ENCODE measurements at regions not wholly inside any gene's neighbourhood (a gene's known extent, or its start where the extent isn't known, plus 50 kb on each side); places are given as distances from the start of the nearest gene placed in this dataset.

GRCh38 chr14:27314231-27314630, 716.4 kb upstream of the NOVA1 start:
- Histone ChIP-seq H3K4me2 (replicated peaks; ENCODE audit: low read depth, low read length, poor library complexity, severe bottlenecking) (no peak overlapping the region), H3K36me3 (replicated peaks in 1 of 2; ENCODE audit: control extremely low read depth in 1 of 2, control insufficient read depth in 1 of 2, extremely low read depth in 1 of 2, insufficient read depth in 2 of 2, low read length in 1 of 2) (no peaks in the 10 kb centered on the region), H3K4me1 (ENCODE audit: control insufficient read depth in 2 of 2, insufficient read depth in 2 of 2, low read length in 2 of 2) (no peaks in the 10 kb centered on the region), H3K9ac (ENCODE audit: low read length) (no peak overlapping the region), H2AFZ (ENCODE audit: insufficient read depth, low read depth, low read length, poor library complexity, severe bottlenecking) (no peak overlapping the region), H3K27ac (ENCODE audit: low read length in 2 of 2) (no peak overlapping the region), H4K20me1 (ENCODE audit: control insufficient read depth, insufficient read depth, low read length, poor library complexity, severe bottlenecking) (no peaks in the 10 kb centered on the region), H3K9me3 (ENCODE audit: control extremely low read depth in 1 of 3, control insufficient read depth in 2 of 3, insufficient read depth in 1 of 3, low read length in 2 of 3) (peaks cover 0 to 5% (median 2%) of the 10 kb centered on the region in 3 donors), H3K27me3 (replicated peaks in 1 of 4; ENCODE audit: control extremely low read depth in 1 of 4, control insufficient read depth in 3 of 4, insufficient read depth in 4 of 4, low read length in 3 of 4) (no peaks in the 10 kb centered on the region), H3K4me3 (ENCODE audit: control extremely low read depth in 1 of 5, extremely low read depth in 1 of 5, insufficient read depth in 1 of 5, low read depth in 2 of 5, low read length in 4 of 5) (no peak overlapping the region), H3K79me2 (ENCODE audit: control insufficient read depth, insufficient read depth, low read length) (no peaks in the 10 kb centered on the region)
- no peak for DNase-seq
- Mint-ChIP-seq H3K27ac (no peak overlapping the region), H3K4me1 (no peaks in the 10 kb centered on the region), H3K27me3 (no peaks in the 10 kb centered on the region), H3K9me3 (ENCODE audit: insufficient read depth) (peaks cover 5% of the 10 kb centered on the region), H3K4me3 (no peak overlapping the region)
- TF ChIP-seq EZH2 (IDR thresholded peaks at IDR 0.05; ENCODE audit: borderline replicate concordance, insufficient read depth, low read depth, low read length, poor library complexity, severe bottlenecking) (no peak), CTCF (IDR thresholded peaks at IDR 0.05) (no peak)
- intact Hi-C loops (cut with micrococcal nuclease) = no loop called here
- no peak for ATAC-seq (ENCODE audit: low read depth)
- ChIA-PET POLR2A (no interaction called here), CTCF (no interaction called here)

- no CpG with 5 or more reads among the region's 4 CpGs for WGBS (ENCODE audit: insufficient coverage)
- Histone ChIP-seq H3K4me1 (ENCODE audit: control insufficient read depth in 2 of 2, insufficient read depth in 2 of 2, low read length in 2 of 2) (no peaks in the 10 kb centered on the region), H3K9me3 (ENCODE audit: control extremely low read depth in 1 of 3, control insufficient read depth in 2 of 3, insufficient read depth in 1 of 3, low read length in 2 of 3) (peaks cover 0 to 2% (median 0%) of the 10 kb centered on the region in 3 donors), H3K4me3 (ENCODE audit: control extremely low read depth in 1 of 5, extremely low read depth in 1 of 5, insufficient read depth in 1 of 5, low read depth in 2 of 5, low read length in 4 of 5) (no peak overlapping the region), H3K4me2 (replicated peaks; ENCODE audit: low read depth, low read length, poor library complexity, severe bottlenecking) (no peak overlapping the region), H3K36me3 (replicated peaks in 1 of 2; ENCODE audit: control extremely low read depth in 1 of 2, control insufficient read depth in 1 of 2, extremely low read depth in 1 of 2, insufficient read depth in 2 of 2, low read length in 1 of 2) (no peaks in the 10 kb centered on the region), H3K9ac (ENCODE audit: low read length) (no peak overlapping the region), H3K27me3 (replicated peaks in 1 of 4; ENCODE audit: control extremely low read depth in 1 of 4, control insufficient read depth in 3 of 4, insufficient read depth in 4 of 4, low read length in 3 of 4) (no peaks in the 10 kb centered on the region), H3K27ac (ENCODE audit: low read length in 2 of 2) (no peak overlapping the region), H3K79me2 (ENCODE audit: control insufficient read depth, insufficient read depth, low read length) (no peaks in the 10 kb centered on the region), H4K20me1 (ENCODE audit: control insufficient read depth, insufficient read depth, low read length, poor library complexity, severe bottlenecking) (no peaks in the 10 kb centered on the region), H2AFZ (ENCODE audit: insufficient read depth, low read depth, low read length, poor library complexity, severe bottlenecking) (no peak overlapping the region)
- intact Hi-C loops (cut with micrococcal nuclease) = no loop called here
- Mint-ChIP-seq H3K4me1 (no peaks in the 10 kb centered on the region), H3K9me3 (ENCODE audit: insufficient read depth) (peaks cover 5% of the 10 kb centered on the region), H3K27ac (no peak overlapping the region), H3K4me3 (no peak overlapping the region), H3K27me3 (no peaks in the 10 kb centered on the region)
- TF ChIP-seq CTCF (IDR thresholded peaks at IDR 0.05) = no peak
- TF ChIP-seq EZH2 (IDR thresholded peaks at IDR 0.05; ENCODE audit: borderline replicate concordance, insufficient read depth, low read depth, low read length, poor library complexity, severe bottlenecking) = no peak
- DNase-seq (no peak), ATAC-seq (ENCODE audit: low read depth) (no peak)
- CTCF ChIA-PET = no interaction called here
- POLR2A ChIA-PET = no interaction called here
Observed at GRCh38 chr14:27315477-27315876, 717.6 kb upstream of the NOVA1 start.
